ENCODE measurements at regions not wholly inside any gene's neighbourhood (a gene's known extent, or its start where the extent isn't known, plus 50 kb on each side); places are given as distances from the start of the nearest gene placed in this dataset.

GRCh38 chr5:96522635-96523355 is 89.7 kb upstream of the PCSK1 start:
- dilution Hi-C loops (cut with MboI; ENCODE audit: extremely low pct_ligation_motif_present, low sequenced_read_pairs) = no loop called here
- H3K27me3 ChIP-seq (ENCODE audit: control insufficient read depth, extremely low read depth, insufficient read depth, low read length) = peaks cover 3% of the 10 kb centered on the region
- H3K4me3 ChIP-seq (ENCODE audit: control insufficient read depth in 2 of 3, extremely low read depth in 1 of 3, insufficient read depth in 2 of 3, low read depth in 1 of 3, low read length in 3 of 3) = no peak overlapping the region
- no peak overlapping the region for H3K9ac ChIP-seq (ENCODE audit: control insufficient read depth, extremely low read depth, insufficient read depth, low read length)
- no peaks in the 10 kb centered on the region for H3K36me3 ChIP-seq (ENCODE audit: control insufficient read depth in 2 of 2, extremely low read depth in 1 of 2, insufficient read depth in 2 of 2, low read length in 2 of 2)
- no peak for FAIRE-seq
- no peaks in the 10 kb centered on the region for H3K9me1 ChIP-seq (ENCODE audit: control insufficient read depth, extremely low read depth, insufficient read depth, low read length)
- TF ChIP-seq CTCF (optimal IDR thresholded peaks at IDR 0.05 in 1 of 3, IDR thresholded peaks at IDR 0.05 in 1 of 3, conservative IDR thresholded peaks at IDR 0.05 in 1 of 3; ENCODE audit: extremely low read depth in 1 of 3, insufficient read depth in 2 of 3, low read length in 3 of 3) (no peak), EZH2 (IDR thresholded peaks at IDR 0.05; ENCODE audit: low read length) (no peak)
- H3K4me1 ChIP-seq (ENCODE audit: control insufficient read depth, extremely low read depth, insufficient read depth, low read length) = no peaks in the 10 kb centered on the region
- H2AFZ ChIP-seq (ENCODE audit: control insufficient read depth, low read length) = no peak overlapping the region
- no peak overlapping the region for H3K4me2 ChIP-seq (ENCODE audit: control insufficient read depth, extremely low read depth, insufficient read depth, low read depth, low read length)
- H4K20me1 ChIP-seq (ENCODE audit: control insufficient read depth, extremely low read depth, insufficient read depth, low read length) = no peaks in the 10 kb centered on the region
- H3K9me3 ChIP-seq (ENCODE audit: control insufficient read depth, low read depth, low read length) = no peaks in the 10 kb centered on the region
- no peak overlapping the region for H3K27ac ChIP-seq (ENCODE audit: control insufficient read depth, insufficient read depth, low read length)
- no peak for DNase-seq (ENCODE audit: low read depth, low spot score)
- no peaks in the 10 kb centered on the region for H3K79me2 ChIP-seq (ENCODE audit: control insufficient read depth, insufficient read depth, low read length)

GRCh38 chr5:96527768-96528661 is 95.0 kb upstream of the PCSK1 start:
- no peak overlapping the region for H3K4me2 ChIP-seq (ENCODE audit: control insufficient read depth, extremely low read depth, insufficient read depth, low read depth, low read length)
- no peak for TF ChIP-seq CTCF (optimal IDR thresholded peaks at IDR 0.05 in 1 of 3, IDR thresholded peaks at IDR 0.05 in 1 of 3, conservative IDR thresholded peaks at IDR 0.05 in 1 of 3; ENCODE audit: extremely low read depth in 1 of 3, insufficient read depth in 2 of 3, low read length in 3 of 3)
- no peak for TF ChIP-seq EZH2 (IDR thresholded peaks at IDR 0.05; ENCODE audit: low read length)
- no peaks in the 10 kb centered on the region for H3K9me3 ChIP-seq (ENCODE audit: control insufficient read depth, low read depth, low read length)
- no peaks in the 10 kb centered on the region for H4K20me1 ChIP-seq (ENCODE audit: control insufficient read depth, extremely low read depth, insufficient read depth, low read length)
- no peak for FAIRE-seq
- dilution Hi-C loops (cut with MboI; ENCODE audit: extremely low pct_ligation_motif_present, low sequenced_read_pairs) = no loop called here
- H3K27ac ChIP-seq (ENCODE audit: control insufficient read depth, insufficient read depth, low read length) = no peak overlapping the region
- peaks cover 3% of the 10 kb centered on the region for H3K27me3 ChIP-seq (ENCODE audit: control insufficient read depth, extremely low read depth, insufficient read depth, low read length)
- H3K9ac ChIP-seq (ENCODE audit: control insufficient read depth, extremely low read depth, insufficient read depth, low read length) = no peak overlapping the region
- DNase-seq (ENCODE audit: low read depth, low spot score) = no peak
- no peaks in the 10 kb centered on the region for H3K79me2 ChIP-seq (ENCODE audit: control insufficient read depth, insufficient read depth, low read length)
- H2AFZ ChIP-seq (ENCODE audit: control insufficient read depth, low read length) = no peak overlapping the region
- no peak overlapping the region for H3K4me3 ChIP-seq (ENCODE audit: control insufficient read depth in 2 of 3, extremely low read depth in 1 of 3, insufficient read depth in 2 of 3, low read depth in 1 of 3, low read length in 3 of 3)
- H3K9me1 ChIP-seq (ENCODE audit: control insufficient read depth, extremely low read depth, insufficient read depth, low read length) = no peaks in the 10 kb centered on the region
- H3K4me1 ChIP-seq (ENCODE audit: control insufficient read depth, extremely low read depth, insufficient read depth, low read length) = no peaks in the 10 kb centered on the region
- no peaks in the 10 kb centered on the region for H3K36me3 ChIP-seq (ENCODE audit: control insufficient read depth in 2 of 2, extremely low read depth in 1 of 2, insufficient read depth in 2 of 2, low read length in 2 of 2)

All from keratinocyte (primary cell).